Activated T-helper 1 cell treated with anti-CD3 and anti-CD28 coated beads, Interleukin-12 subunit alpha, Interleukin-12 subunit beta, Interleukin-2, Interleukin-4 antibody, amounts not matched to agents 30 ng/mL and 10 ng/mL and 1 ng/mL, durations not matched to agents 14 hours and 24 hours and 36 hours (primary cell): ENCODE measurements at regions not wholly inside any gene's neighbourhood (a gene's known extent, or its start where the extent isn't known, plus 50 kb on each side); places are given as distances from the start of the nearest gene placed in this dataset.

ENCODE experiments used
- DNase-seq: peaks from one replicate; pipeline ENCODE4 v3.0.0; 2021; ENCODE audit warnings: low spot score
- H3K27ac Mint-ChIP-seq: one replicate; pipeline ENCODE4 v1.8.0; 2021; ENCODE audit warnings: mild to moderate bottlenecking, mixed read lengths
- H3K27me3 Mint-ChIP-seq: one replicate; pipeline ENCODE4 v1.8.0; 2022; ENCODE audit warnings: mild to moderate bottlenecking, moderate library complexity, mixed read lengths; ENCODE audit not compliant: insufficient read depth
- H3K36me3 Mint-ChIP-seq: one replicate; pipeline ENCODE4 v1.8.0; 2021; ENCODE audit warnings: low read depth, mixed read lengths
- H3K4me1 Mint-ChIP-seq: one replicate; pipeline ENCODE4 v1.8.0; 2021; ENCODE audit warnings: low read depth, mixed read lengths
- H3K4me3 Mint-ChIP-seq: one replicate; pipeline ENCODE4 v1.8.0; 2021; ENCODE audit warnings: mild to moderate bottlenecking, moderate library complexity, mixed read lengths
- H3K9me3 Mint-ChIP-seq: one replicate; pipeline ENCODE4 v1.8.0; 2021; ENCODE audit warnings: mixed read lengths
- intact Hi-C: fragments of 100-400 bp; cut with micrococcal nuclease; formaldehyde crosslinking; loops from one replicate; pipeline ENCODE4 v1.15.1; 2024

- intact Hi-C loops: no loop called here
- Mint-ChIP-seq H3K27ac (no peak overlapping the region), H3K27me3 (peaks cover 2% of the 10 kb centered on the region), H3K4me1 (peaks cover 7% of the 10 kb centered on the region), H3K36me3 (no peaks in the 10 kb centered on the region), H3K4me3 (no peak overlapping the region), H3K9me3 (no peaks in the 10 kb centered on the region)
- no peak for DNase-seq
These were observed 63.1 kb upstream of the PHACTR1 start for GRCh38 chr6:12653486-12653885.

- no peak for DNase-seq
- Mint-ChIP-seq H3K27me3 (peaks cover 2% of the 10 kb centered on the region), H3K36me3 (no peaks in the 10 kb centered on the region), H3K4me3 (no peak overlapping the region), H3K9me3 (no peaks in the 10 kb centered on the region), H3K27ac (no peak overlapping the region), H3K4me1 (peaks cover 7% of the 10 kb centered on the region)
- intact Hi-C loops: no loop called here
These were observed 62.5 kb upstream of the PHACTR1 start for GRCh38 chr6:12654107-12654506.

- Mint-ChIP-seq H3K27me3 (peaks cover 2% of the 10 kb centered on the region), H3K36me3 (no peaks in the 10 kb centered on the region), H3K27ac (no peak overlapping the region), H3K9me3 (no peaks in the 10 kb centered on the region), H3K4me1 (peaks cover 7% of the 10 kb centered on the region), H3K4me3 (no peak overlapping the region)
- intact Hi-C loops: no loop called here
- DNase-seq: no peak
These were observed 62.1 kb upstream of the PHACTR1 start for GRCh38 chr6:12654514-12654913.

GRCh38 chr6:12656906-12657305 lies 59.7 kb upstream of the PHACTR1 start:
- Mint-ChIP-seq H3K4me3 (no peak overlapping the region), H3K36me3 (no peaks in the 10 kb centered on the region), H3K9me3 (no peaks in the 10 kb centered on the region), H3K27me3 (peaks cover 1% of the 10 kb centered on the region), H3K4me1 (peaks cover 7% of the 10 kb centered on the region), H3K27ac (no peak overlapping the region)
- no peak for DNase-seq
- intact Hi-C loops: no loop called here

GRCh38 chr6:12657884-12658283 lies 58.7 kb upstream of the PHACTR1 start:
- no peak overlapping the region for H3K4me3 Mint-ChIP-seq

GRCh38 chr6:12661432-12662089 lies 55.0 kb upstream of the PHACTR1 start:
- no peak for DNase-seq
- no peaks in the 10 kb centered on the region for H3K9me3 Mint-ChIP-seq
- H3K4me1 Mint-ChIP-seq: no peaks in the 10 kb centered on the region
- no peak overlapping the region for H3K27ac Mint-ChIP-seq
- peaks cover 1% of the 10 kb centered on the region for H3K27me3 Mint-ChIP-seq
- intact Hi-C loops: no loop called here
- no peaks in the 10 kb centered on the region for H3K36me3 Mint-ChIP-seq
- H3K4me3 Mint-ChIP-seq: no peak overlapping the region

More at GRCh38 chr6:12657884-12658283, 58.7 kb upstream of the PHACTR1 start:
- peaks cover 1% of the 10 kb centered on the region for H3K27me3 Mint-ChIP-seq
- DNase-seq: no peak
- peaks cover 7% of the 10 kb centered on the region for H3K4me1 Mint-ChIP-seq
- H3K36me3 Mint-ChIP-seq: no peaks in the 10 kb centered on the region
- no peak overlapping the region for H3K27ac Mint-ChIP-seq
- intact Hi-C loops: no loop called here
- H3K9me3 Mint-ChIP-seq: no peaks in the 10 kb centered on the region
